ENCODE measurements at regions not wholly inside any gene's neighbourhood (a gene's known extent, or its start where the extent isn't known, plus 50 kb on each side); places are given as distances from the start of the nearest gene placed in this dataset.

GRCh38 chr2:120531863-120532600 lies 186.1 kb downstream of the INHBB start:
- no peak overlapping the region for H3K4me3 Mint-ChIP-seq
- ChIA-PET POLR2A (no interaction called here), CTCF (no interaction called here)
- H3K9me3 ChIP-seq = no peaks in the 10 kb centered on the region
- WGBS (ENCODE audit: insufficient coverage) = 81% methylated on average over 3 of the region's 4 CpGs
- DNase-seq (no peak), ATAC-seq (replicated peaks in 1 of 4) (no peak)
- no peak overlapping the region for H3K4me3 ChIP-seq (ENCODE audit: control insufficient read depth in 1 of 2, extremely low read depth in 1 of 2, low read length in 1 of 2)
- no peak overlapping the region for H3K27ac ChIP-seq (ENCODE audit: low read length)
- H3K27ac Mint-ChIP-seq = no peak overlapping the region
- H3K4me1 Mint-ChIP-seq = no peaks in the 10 kb centered on the region
- peaks cover 5 to 6% of the 10 kb centered on the region in 2 donors for H3K27me3 Mint-ChIP-seq
- H3K4me1 ChIP-seq (ENCODE audit: control insufficient read depth in 1 of 2, extremely low read depth in 1 of 2, insufficient read depth in 2 of 2, low read length in 2 of 2) = no peaks in the 10 kb centered on the region
- H3K36me3 Mint-ChIP-seq = no peaks in the 10 kb centered on the region
- no peaks in the 10 kb centered on the region for H3K36me3 ChIP-seq (ENCODE audit: control insufficient read depth in 2 of 2, extremely low read depth in 1 of 2, insufficient read depth in 1 of 2, low read length in 1 of 2)
- H3K27me3 ChIP-seq (replicated peaks in 1 of 2; ENCODE audit: control insufficient read depth in 2 of 2, extremely low read depth in 1 of 2, insufficient read depth in 2 of 2, low read length in 1 of 2) = peaks cover 0 to 16% of the 10 kb centered on the region in 2 experiments
- H3K9me3 Mint-ChIP-seq = peaks cover 0 to 4% (median 0%) of the 10 kb centered on the region in 3 donors

GRCh38 chr2:120533625-120534024 lies 187.7 kb downstream of the INHBB start:
- H3K9me3 Mint-ChIP-seq = peaks cover 0 to 4% (median 0%) of the 10 kb centered on the region in 3 donors
- no peak for ATAC-seq (replicated peaks in 1 of 4)
- H3K4me3 ChIP-seq (ENCODE audit: control insufficient read depth in 1 of 2, extremely low read depth in 1 of 2, low read length in 1 of 2) = no peak overlapping the region
- no peak overlapping the region for H3K27ac ChIP-seq (ENCODE audit: low read length)
- no peak overlapping the region for H3K4me3 Mint-ChIP-seq
- peaks cover 0 to 16% of the 10 kb centered on the region in 2 experiments for H3K27me3 ChIP-seq (replicated peaks in 1 of 2; ENCODE audit: control insufficient read depth in 2 of 2, extremely low read depth in 1 of 2, insufficient read depth in 2 of 2, low read length in 1 of 2)
- ChIA-PET CTCF (no interaction called here), POLR2A (no interaction called here)
- no peaks in the 10 kb centered on the region for H3K4me1 ChIP-seq (ENCODE audit: control insufficient read depth in 1 of 2, extremely low read depth in 1 of 2, insufficient read depth in 2 of 2, low read length in 2 of 2)
- H3K36me3 Mint-ChIP-seq = no peaks in the 10 kb centered on the region
- WGBS (ENCODE audit: insufficient coverage) = 52% methylated on average over 3 of the region's 8 CpGs
- no peak for DNase-seq
- no peaks in the 10 kb centered on the region for H3K9me3 ChIP-seq
- no peaks in the 10 kb centered on the region for H3K4me1 Mint-ChIP-seq
- no peaks in the 10 kb centered on the region for H3K36me3 ChIP-seq (ENCODE audit: control insufficient read depth in 2 of 2, extremely low read depth in 1 of 2, insufficient read depth in 1 of 2, low read length in 1 of 2)
- H3K27me3 Mint-ChIP-seq = peaks cover 0 to 3% of the 10 kb centered on the region in 2 donors
- no peak overlapping the region for H3K27ac Mint-ChIP-seq

GRCh38 chr2:120534457-120534856 lies 188.5 kb downstream of the INHBB start:
- 77% methylated on average over 4 of the region's 4 CpGs for WGBS (ENCODE audit: insufficient coverage)
- no peak for ATAC-seq (replicated peaks in 1 of 4)
- no peak for DNase-seq
- peaks cover 0 to 3% of the 10 kb centered on the region in 2 donors for H3K27me3 Mint-ChIP-seq
- no peaks in the 10 kb centered on the region for H3K36me3 Mint-ChIP-seq
- CTCF ChIA-PET = no interaction called here
- no peak overlapping the region for H3K27ac Mint-ChIP-seq
- Histone ChIP-seq H3K27ac (ENCODE audit: low read length) (no peak overlapping the region), H3K9me3 (no peaks in the 10 kb centered on the region), H3K36me3 (ENCODE audit: control insufficient read depth in 2 of 2, extremely low read depth in 1 of 2, insufficient read depth in 1 of 2, low read length in 1 of 2) (no peaks in the 10 kb centered on the region), H3K4me3 (ENCODE audit: control insufficient read depth in 1 of 2, extremely low read depth in 1 of 2, low read length in 1 of 2) (no peak overlapping the region), H3K4me1 (ENCODE audit: control insufficient read depth in 1 of 2, extremely low read depth in 1 of 2, insufficient read depth in 2 of 2, low read length in 2 of 2) (no peaks in the 10 kb centered on the region), H3K27me3 (replicated peaks in 1 of 2; ENCODE audit: control insufficient read depth in 2 of 2, extremely low read depth in 1 of 2, insufficient read depth in 2 of 2, low read length in 1 of 2) (peaks cover 0 to 16% of the 10 kb centered on the region in 2 experiments)
- no peaks in the 10 kb centered on the region for H3K4me1 Mint-ChIP-seq
- no peak overlapping the region for H3K4me3 Mint-ChIP-seq
- H3K9me3 Mint-ChIP-seq = peaks cover 0 to 4% (median 0%) of the 10 kb centered on the region in 3 donors
- POLR2A ChIA-PET = no interaction called here

- no peaks in the 10 kb centered on the region for H3K4me1 ChIP-seq (ENCODE audit: control insufficient read depth in 1 of 2, extremely low read depth in 1 of 2, insufficient read depth in 2 of 2, low read length in 2 of 2)
- 86% methylated on average over 4 of the region's 5 CpGs for WGBS (ENCODE audit: insufficient coverage)
- no peaks in the 10 kb centered on the region for H3K36me3 Mint-ChIP-seq
- H3K4me3 Mint-ChIP-seq = no peak overlapping the region
- H3K4me3 ChIP-seq (ENCODE audit: control insufficient read depth in 1 of 2, extremely low read depth in 1 of 2, low read length in 1 of 2) = no peak overlapping the region
- no peak overlapping the region for H3K27ac Mint-ChIP-seq
- no peak overlapping the region for H3K27ac ChIP-seq (ENCODE audit: low read length)
- CTCF ChIA-PET = no interaction called here
- no peaks in the 10 kb centered on the region for H3K9me3 ChIP-seq
- no peaks in the 10 kb centered on the region for H3K4me1 Mint-ChIP-seq
- H3K9me3 Mint-ChIP-seq = peaks cover 0 to 4% (median 0%) of the 10 kb centered on the region in 3 donors
- POLR2A ChIA-PET = no interaction called here
- H3K36me3 ChIP-seq (ENCODE audit: control insufficient read depth in 2 of 2, extremely low read depth in 1 of 2, insufficient read depth in 1 of 2, low read length in 1 of 2) = no peaks in the 10 kb centered on the region
- H3K27me3 ChIP-seq (replicated peaks in 1 of 2; ENCODE audit: control insufficient read depth in 2 of 2, extremely low read depth in 1 of 2, insufficient read depth in 2 of 2, low read length in 1 of 2) = peaks cover 0 to 21% of the 10 kb centered on the region in 2 experiments
- DNase-seq (no peak), ATAC-seq (replicated peaks in 1 of 4) (no peak)
- H3K27me3 Mint-ChIP-seq = peaks cover 0 to 3% of the 10 kb centered on the region in 2 donors
These were observed 189.1 kb downstream of the INHBB start for GRCh38 chr2:120535081-120535480.

- WGBS (ENCODE audit: insufficient coverage) = 61% methylated on average over 3 of the region's 4 CpGs
- Mint-ChIP-seq H3K4me1 (no peaks in the 10 kb centered on the region), H3K9me3 (no peaks in the 10 kb centered on the region), H3K27me3 (peaks cover 0 to 5% of the 10 kb centered on the region in 2 donors), H3K4me3 (no peak overlapping the region), H3K36me3 (no peaks in the 10 kb centered on the region), H3K27ac (no peak overlapping the region)
- H3K9me3 ChIP-seq = no peaks in the 10 kb centered on the region
- DNase-seq = no peak
- CTCF ChIA-PET = no interaction called here
- H3K4me3 ChIP-seq (ENCODE audit: control insufficient read depth in 1 of 2, extremely low read depth in 1 of 2, low read length in 1 of 2) = no peak overlapping the region
- no peak for ATAC-seq (replicated peaks in 1 of 4)
- H3K27me3 ChIP-seq (replicated peaks in 1 of 2; ENCODE audit: control insufficient read depth in 2 of 2, extremely low read depth in 1 of 2, insufficient read depth in 2 of 2, low read length in 1 of 2) = peaks cover 0 to 24% of the 10 kb centered on the region in 2 experiments
- H3K27ac ChIP-seq (ENCODE audit: low read length) = no peak overlapping the region
- POLR2A ChIA-PET = no interaction called here
- H3K36me3 ChIP-seq (ENCODE audit: control insufficient read depth in 2 of 2, extremely low read depth in 1 of 2, insufficient read depth in 1 of 2, low read length in 1 of 2) = no peaks in the 10 kb centered on the region
- H3K4me1 ChIP-seq (ENCODE audit: control insufficient read depth in 1 of 2, extremely low read depth in 1 of 2, insufficient read depth in 2 of 2, low read length in 2 of 2) = no peaks in the 10 kb centered on the region
These were observed 190.2 kb downstream of the INHBB start for GRCh38 chr2:120536141-120536540.

- peaks cover 0 to 20% of the 10 kb centered on the region in 2 experiments for H3K27me3 ChIP-seq (replicated peaks in 1 of 2; ENCODE audit: control insufficient read depth in 2 of 2, extremely low read depth in 1 of 2, insufficient read depth in 2 of 2, low read length in 1 of 2)
- no peak overlapping the region for H3K4me3 ChIP-seq (ENCODE audit: control insufficient read depth in 1 of 2, extremely low read depth in 1 of 2, low read length in 1 of 2)
- H3K9me3 Mint-ChIP-seq = no peaks in the 10 kb centered on the region
- DNase-seq (no peak), ATAC-seq (replicated peaks in 1 of 4) (no peak)
- no peak overlapping the region for H3K4me3 Mint-ChIP-seq
- no peaks in the 10 kb centered on the region for H3K36me3 ChIP-seq (ENCODE audit: control insufficient read depth in 2 of 2, extremely low read depth in 1 of 2, insufficient read depth in 1 of 2, low read length in 1 of 2)
- 80% methylated on average over 6 of the region's 12 CpGs for WGBS (ENCODE audit: insufficient coverage)
- H3K9me3 ChIP-seq = no peaks in the 10 kb centered on the region
- H3K27ac ChIP-seq (ENCODE audit: low read length) = no peak overlapping the region
- no peaks in the 10 kb centered on the region for H3K4me1 ChIP-seq (ENCODE audit: control insufficient read depth in 1 of 2, extremely low read depth in 1 of 2, insufficient read depth in 2 of 2, low read length in 2 of 2)
- CTCF ChIA-PET = no interaction called here
- no peak overlapping the region for H3K27ac Mint-ChIP-seq
- no peaks in the 10 kb centered on the region for H3K4me1 Mint-ChIP-seq
- no peaks in the 10 kb centered on the region for H3K36me3 Mint-ChIP-seq
- POLR2A ChIA-PET = no interaction called here
- peaks cover 6% of the 10 kb centered on the region in 2 donors for H3K27me3 Mint-ChIP-seq
These were observed 192.9 kb downstream of the INHBB start for GRCh38 chr2:120538691-120539423.

All from T-cell (primary cell).